Activated T-helper 17 cell treated with anti-CD3 and anti-CD28 coated beads, Interleukin-2, amount 50 U/mL, for 72 hours (primary cell): ENCODE measurements at regions not wholly inside any gene's neighbourhood (a gene's known extent, or its start where the extent isn't known, plus 50 kb on each side); places are given as distances from the start of the nearest gene placed in this dataset.
"Not testable (repeated sequence)": the region's sequence is repeated elsewhere in the genome, so short reads cannot be mapped to it uniquely, and the experiment has no call there.

Experiments
- ATAC-seq: fragments of 150-1000 bp; cut with Tn5 transposase; replicated peaks from 2 replicates; pipeline ENCODE4 v1.10.0; 2021; ENCODE audit warnings: mild to moderate bottlenecking, moderate library complexity
- H3K27ac Mint-ChIP-seq: one replicate; pipeline ENCODE4 v1.8.0; 2022; ENCODE audit warnings: mixed read lengths
- H3K27me3 Mint-ChIP-seq: one replicate; pipeline ENCODE4 v1.8.0; 2022; ENCODE audit warnings: mixed read lengths
- H3K36me3 Mint-ChIP-seq: one replicate; pipeline ENCODE4 v1.8.0; 2022; ENCODE audit warnings: low read depth, mild to moderate bottlenecking, mixed read lengths
- H3K4me1 Mint-ChIP-seq: one replicate; pipeline ENCODE4 v1.8.0; 2022; ENCODE audit warnings: mixed read lengths
- H3K4me3 Mint-ChIP-seq: one replicate; pipeline ENCODE4 v1.8.0; 2022; ENCODE audit warnings: mild to moderate bottlenecking, mixed read lengths
- H3K9me3 Mint-ChIP-seq: one replicate; pipeline ENCODE4 v1.8.0; 2022; ENCODE audit warnings: mixed read lengths

DNA sequence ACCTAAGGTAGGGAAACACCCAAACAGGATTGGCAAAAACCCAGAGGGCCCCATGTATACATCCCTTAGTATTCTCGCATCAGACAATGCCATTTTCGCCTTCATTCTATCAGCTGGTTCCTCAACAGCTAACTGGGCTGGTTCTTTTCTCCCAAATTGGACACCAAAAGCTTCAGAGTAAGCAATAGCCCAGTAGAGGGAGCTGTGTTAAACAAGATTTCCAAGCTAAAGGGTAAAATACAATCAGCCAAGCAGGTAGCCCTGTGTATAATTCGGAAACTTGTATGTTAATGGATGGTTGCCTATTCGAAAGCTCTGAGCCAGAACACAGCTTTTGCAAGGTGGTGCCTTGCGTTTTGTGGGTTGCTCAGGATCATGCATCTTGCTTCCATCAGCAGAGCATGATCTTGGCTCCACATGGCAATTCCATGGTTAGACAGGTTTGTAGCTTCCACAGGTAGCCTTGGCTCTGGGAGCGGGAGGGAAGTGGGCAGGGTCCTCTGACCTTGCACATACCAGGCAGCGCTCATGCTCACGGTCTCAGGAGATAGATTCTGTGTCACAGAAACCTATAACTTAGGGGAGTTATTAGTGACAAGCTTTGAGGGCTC is 115.2 kb upstream of the LNX1 start:
- Mint-ChIP-seq H3K4me1 (peaks cover 5% of the 10 kb centered on the region), H3K27ac (no peak overlapping the region), H3K36me3 (no peaks in the 10 kb centered on the region), H3K9me3 (no peaks in the 10 kb centered on the region), H3K27me3 (peaks cover 20% of the 10 kb centered on the region), H3K4me3 (no peak overlapping the region)
- no peak for ATAC-seq

GRCh38 chr4:53705972-53706371 is 114.7 kb upstream of the LNX1 start:
- peaks cover 23% of the 10 kb centered on the region for H3K27me3 Mint-ChIP-seq
- no peak overlapping the region for H3K27ac Mint-ChIP-seq
- H3K36me3 Mint-ChIP-seq, result no peaks in the 10 kb centered on the region
- H3K4me1 Mint-ChIP-seq, result peaks cover 5% of the 10 kb centered on the region
- no peaks in the 10 kb centered on the region for H3K9me3 Mint-ChIP-seq
- no peak overlapping the region for H3K4me3 Mint-ChIP-seq
- ATAC-seq, result no peak

GRCh38 chr4:53705151-53705764 is 114.0 kb upstream of the LNX1 start:
- Mint-ChIP-seq H3K4me1 (peaks cover 5% of the 10 kb centered on the region), H3K9me3 (no peaks in the 10 kb centered on the region), H3K27me3 (peaks cover 28% of the 10 kb centered on the region), H3K27ac (no peak overlapping the region), H3K36me3 (no peaks in the 10 kb centered on the region), H3K4me3 (no peak overlapping the region)
- ATAC-seq, result no peak

GRCh38 chr4:53704329-53704728 is 113.0 kb upstream of the LNX1 start:
- Mint-ChIP-seq H3K9me3 (no peaks in the 10 kb centered on the region), H3K27ac (no peak overlapping the region), H3K4me3 (no peak overlapping the region), H3K36me3 (no peaks in the 10 kb centered on the region), H3K4me1 (peaks cover 5% of the 10 kb centered on the region), H3K27me3 (peaks cover 28% of the 10 kb centered on the region)
- ATAC-seq, result no peak

DNA sequence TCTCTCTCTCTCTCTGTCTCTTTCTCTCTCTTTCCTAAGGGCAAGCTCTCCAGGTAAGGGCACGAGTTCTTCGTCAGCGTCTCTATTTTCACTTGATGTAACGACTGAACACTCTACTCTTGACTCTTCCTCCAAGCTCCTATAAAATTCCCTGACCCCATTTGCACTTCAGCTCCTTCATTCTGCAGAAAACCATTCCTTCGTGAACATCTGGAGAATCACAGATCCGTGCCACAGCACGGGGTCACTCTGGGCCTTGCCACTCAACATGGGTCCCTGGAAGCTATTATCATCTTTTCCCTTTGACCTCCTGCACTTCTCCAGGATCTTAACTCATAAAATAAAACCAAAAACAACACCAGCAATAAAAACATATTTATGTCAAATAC is 112.0 kb upstream of the LNX1 start:
- ATAC-seq, result no peak
- no peaks in the 10 kb centered on the region for H3K36me3 Mint-ChIP-seq
- H3K27me3 Mint-ChIP-seq, result peaks cover 25% of the 10 kb centered on the region
- peaks cover 5% of the 10 kb centered on the region for H3K4me1 Mint-ChIP-seq
- H3K4me3 Mint-ChIP-seq, result no peak overlapping the region
- no peak overlapping the region for H3K27ac Mint-ChIP-seq
- H3K9me3 Mint-ChIP-seq, result no peaks in the 10 kb centered on the region

DNA sequence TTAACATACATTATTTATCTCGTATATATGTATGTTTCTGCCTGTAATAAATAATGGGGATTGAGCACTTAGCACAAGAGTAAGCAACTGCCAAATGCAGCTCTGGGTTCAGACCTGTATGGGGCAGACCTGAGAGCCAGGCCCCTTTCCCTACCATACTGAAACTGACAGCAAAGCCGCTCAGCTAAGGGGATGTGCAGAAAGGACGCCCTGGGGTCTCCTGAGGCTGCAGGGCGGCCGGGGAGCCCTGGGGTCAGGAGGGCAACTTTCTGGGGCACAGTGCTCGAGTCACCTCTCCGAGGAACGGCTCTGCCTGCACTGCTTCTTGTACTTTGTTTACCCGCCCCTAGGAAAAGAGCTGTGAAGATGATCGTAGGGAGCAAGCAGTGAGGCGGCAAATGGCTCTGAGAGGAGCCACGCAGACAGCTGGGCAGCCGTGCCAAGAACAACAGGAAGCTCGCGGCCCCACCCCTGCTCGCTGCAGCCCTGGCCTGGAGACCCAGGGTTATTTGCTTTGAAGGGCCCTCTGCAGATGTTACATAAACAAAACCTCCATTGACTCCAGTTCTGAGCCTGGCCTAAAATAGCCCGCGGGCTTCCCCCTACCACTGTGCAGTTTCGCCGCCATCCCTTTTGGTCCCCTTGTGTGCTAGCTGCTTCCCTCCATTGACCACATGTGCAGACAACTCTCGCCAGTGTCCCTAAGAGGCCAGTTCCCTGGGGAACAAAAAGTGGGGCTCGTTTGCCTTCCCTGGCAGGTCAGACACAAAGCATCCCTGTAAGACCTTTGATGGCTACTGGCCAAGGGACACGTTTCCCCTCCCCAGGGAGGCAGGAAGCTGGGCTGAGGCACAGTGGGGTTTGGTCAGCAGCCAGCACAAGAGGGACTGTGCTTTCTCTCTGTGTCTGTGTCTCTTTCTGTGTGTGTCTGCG is 111.3 kb upstream of the LNX1 start:
- Mint-ChIP-seq H3K9me3 (no peaks in the 10 kb centered on the region), H3K4me3 (no peak overlapping the region), H3K27ac (no peak overlapping the region), H3K36me3 (no peaks in the 10 kb centered on the region), H3K27me3 (peaks cover 22% of the 10 kb centered on the region), H3K4me1 (peaks cover 5% of the 10 kb centered on the region)
- no peak for ATAC-seq

GRCh38 chr4:53701260-53701659 is 110.0 kb upstream of the LNX1 start:
- not testable (repeated sequence) for H3K27ac Mint-ChIP-seq, H3K4me1 Mint-ChIP-seq, ATAC-seq, H3K4me3 Mint-ChIP-seq, H3K36me3 Mint-ChIP-seq, H3K9me3 Mint-ChIP-seq
- H3K27me3 Mint-ChIP-seq, result peaks cover 22% of the 10 kb centered on the region

DNA sequence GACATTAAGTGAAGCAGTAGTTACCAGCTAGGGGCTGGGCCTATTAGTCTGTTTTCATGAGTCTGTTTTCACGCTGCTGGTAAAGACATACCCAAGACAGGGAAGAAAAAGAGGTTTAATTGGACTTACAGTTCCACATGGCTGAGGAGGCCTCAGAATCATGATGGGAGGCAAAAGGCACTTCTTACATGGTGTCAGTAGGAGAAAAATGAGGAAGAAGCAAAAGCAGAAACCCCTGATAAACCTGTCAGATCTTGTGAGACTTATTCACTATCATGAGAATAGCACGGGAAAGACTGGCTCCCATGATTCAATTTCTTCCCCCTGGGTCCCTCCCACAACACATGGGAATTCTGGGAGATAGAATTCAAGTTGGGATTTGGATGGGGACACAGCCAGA is 108.0 kb upstream of the LNX1 start:
- H3K36me3 Mint-ChIP-seq, H3K4me3 Mint-ChIP-seq, ATAC-seq, H3K4me1 Mint-ChIP-seq, H3K9me3 Mint-ChIP-seq, H3K27ac Mint-ChIP-seq: not testable (repeated sequence)
- H3K27me3 Mint-ChIP-seq, result peaks cover 18% of the 10 kb centered on the region

DNA sequence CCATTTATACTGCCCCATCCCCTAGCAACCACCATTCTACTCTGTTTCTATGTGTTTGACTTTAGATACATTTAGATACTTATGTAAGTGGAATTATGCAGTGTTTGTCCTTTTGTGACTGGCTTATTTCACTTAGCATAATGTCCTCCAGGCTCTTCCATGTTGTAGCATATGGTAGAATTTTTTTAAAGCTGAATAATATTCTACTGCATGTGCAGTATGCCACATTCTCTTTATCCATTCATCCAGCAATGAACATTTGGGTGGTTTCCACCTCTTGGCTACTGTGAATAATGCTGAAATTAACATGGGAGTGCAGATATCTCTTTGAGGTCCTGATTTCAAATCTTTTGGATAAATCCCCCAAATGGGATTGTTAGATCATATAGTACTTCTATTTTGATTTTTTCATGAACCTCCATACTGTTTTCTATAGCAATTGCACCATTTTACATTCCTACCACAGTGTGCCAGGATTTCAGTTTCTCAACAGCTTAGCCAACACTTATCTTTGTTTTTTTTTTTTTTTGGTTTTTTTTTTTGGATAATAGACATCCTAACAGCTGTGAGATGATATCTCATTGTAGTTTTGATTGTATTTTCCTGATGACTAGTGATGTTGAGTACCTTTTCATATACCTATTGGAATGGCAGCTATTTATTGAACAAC is 105.9 kb upstream of the LNX1 start:
- no peak for ATAC-seq
- H3K4me1 Mint-ChIP-seq, result no peaks in the 10 kb centered on the region
- no peaks in the 10 kb centered on the region for H3K36me3 Mint-ChIP-seq
- H3K4me3 Mint-ChIP-seq, result no peak overlapping the region
- H3K9me3 Mint-ChIP-seq, result no peaks in the 10 kb centered on the region
- H3K27ac Mint-ChIP-seq, result no peak overlapping the region
- peaks cover 13% of the 10 kb centered on the region for H3K27me3 Mint-ChIP-seq

DNA sequence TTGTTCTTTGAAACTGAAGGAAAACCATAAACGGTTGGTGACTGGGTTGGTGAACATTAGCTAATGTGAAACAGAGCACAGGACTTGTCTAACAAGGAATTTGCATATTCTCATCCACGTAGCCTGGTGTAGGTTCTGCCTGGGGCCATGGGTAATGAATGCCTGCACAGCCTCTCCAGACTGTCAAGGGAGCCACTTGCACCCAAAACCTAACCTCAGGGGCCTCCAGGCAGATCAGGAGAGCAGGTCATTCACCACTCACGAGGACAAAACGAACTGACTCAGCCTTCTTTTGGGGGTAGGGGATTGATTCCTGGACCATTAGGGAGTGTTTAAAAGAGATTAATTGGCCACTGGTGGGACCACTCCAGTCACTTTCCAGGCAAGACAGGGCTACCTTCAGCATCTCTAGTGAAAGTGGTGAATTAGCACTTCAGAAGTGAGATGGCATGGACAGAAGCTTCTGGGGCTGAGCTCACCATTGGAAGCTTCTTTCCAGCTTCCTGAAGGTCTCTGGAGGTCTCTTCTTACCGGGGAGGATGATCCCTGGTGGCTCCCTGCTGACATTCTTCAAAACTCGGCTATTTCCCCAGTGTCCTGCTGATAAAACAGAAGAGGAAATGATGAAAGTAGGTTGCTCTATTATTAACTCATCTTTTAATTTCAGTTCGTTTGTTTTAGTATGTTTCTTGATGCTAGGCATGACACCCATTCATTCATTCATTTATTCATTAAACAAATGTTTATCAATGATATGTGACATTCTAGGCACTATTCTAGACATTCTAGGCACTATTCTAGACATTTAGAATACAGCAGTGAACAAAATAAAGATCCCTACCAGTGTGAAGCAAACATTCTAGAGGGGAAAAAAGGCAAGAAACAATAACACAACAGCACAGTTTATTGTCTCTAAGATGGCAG is 104.5 kb upstream of the LNX1 start:
- Mint-ChIP-seq H3K27ac (no peak overlapping the region), H3K4me1 (no peaks in the 10 kb centered on the region), H3K9me3 (no peaks in the 10 kb centered on the region), H3K27me3 (peaks cover 13% of the 10 kb centered on the region), H3K36me3 (no peaks in the 10 kb centered on the region), H3K4me3 (no peak overlapping the region)
- ATAC-seq, result no peak

DNA sequence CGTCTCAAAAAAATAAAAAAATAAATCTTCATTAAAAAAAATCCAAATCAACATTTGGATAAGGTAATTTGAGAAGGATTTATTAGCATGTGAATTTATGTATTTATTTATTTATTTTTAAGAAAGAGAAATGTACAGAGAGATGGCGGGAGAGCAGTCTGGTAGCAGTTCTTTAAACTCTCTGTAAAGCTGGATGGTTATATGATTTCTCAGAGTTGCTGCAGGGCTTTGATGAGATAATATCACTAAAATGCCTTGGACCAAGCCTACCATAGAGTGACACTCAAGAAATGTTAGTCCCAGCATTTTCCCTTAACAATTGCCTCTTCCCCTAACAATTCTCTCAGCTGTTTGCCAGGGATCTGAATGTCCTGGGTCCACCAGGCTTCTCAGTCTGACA is 103.4 kb upstream of the LNX1 start:
- Mint-ChIP-seq H3K4me1 (no peaks in the 10 kb centered on the region), H3K36me3 (no peaks in the 10 kb centered on the region), H3K27me3 (peaks cover 21% of the 10 kb centered on the region), H3K27ac (no peak overlapping the region), H3K9me3 (peaks cover 9% of the 10 kb centered on the region), H3K4me3 (no peak overlapping the region)
- ATAC-seq, result no peak

GRCh38 chr4:53693909-53694308 is 102.6 kb upstream of the LNX1 start:
- Mint-ChIP-seq H3K9me3 (peaks cover 9% of the 10 kb centered on the region), H3K27me3 (peaks cover 26% of the 10 kb centered on the region), H3K4me3 (no peak overlapping the region)

GRCh38 chr4:53693408-53693807 is 102.1 kb upstream of the LNX1 start:
- Mint-ChIP-seq H3K4me1 (no peaks in the 10 kb centered on the region), H3K9me3 (peaks cover 9% of the 10 kb centered on the region), H3K36me3 (no peaks in the 10 kb centered on the region), H3K27ac (no peak overlapping the region), H3K27me3 (peaks cover 24% of the 10 kb centered on the region), H3K4me3 (no peak overlapping the region)
- ATAC-seq, result no peak

More at GRCh38 chr4:53693909-53694308, 102.6 kb upstream of the LNX1 start:
- H3K36me3 Mint-ChIP-seq, result no peaks in the 10 kb centered on the region
- H3K4me1 Mint-ChIP-seq, result no peaks in the 10 kb centered on the region
- no peak overlapping the region for H3K27ac Mint-ChIP-seq
- ATAC-seq, result no peak
